ENCODE measurements at regions not wholly inside any gene's neighbourhood (a gene's known extent, or its start where the extent isn't known, plus 50 kb on each side); places are given as distances from the start of the nearest gene placed in this dataset.
"Not testable (repeated sequence)": the region's sequence is repeated elsewhere in the genome, so short reads cannot be mapped to it uniquely, and the experiment has no call there.

DNA sequence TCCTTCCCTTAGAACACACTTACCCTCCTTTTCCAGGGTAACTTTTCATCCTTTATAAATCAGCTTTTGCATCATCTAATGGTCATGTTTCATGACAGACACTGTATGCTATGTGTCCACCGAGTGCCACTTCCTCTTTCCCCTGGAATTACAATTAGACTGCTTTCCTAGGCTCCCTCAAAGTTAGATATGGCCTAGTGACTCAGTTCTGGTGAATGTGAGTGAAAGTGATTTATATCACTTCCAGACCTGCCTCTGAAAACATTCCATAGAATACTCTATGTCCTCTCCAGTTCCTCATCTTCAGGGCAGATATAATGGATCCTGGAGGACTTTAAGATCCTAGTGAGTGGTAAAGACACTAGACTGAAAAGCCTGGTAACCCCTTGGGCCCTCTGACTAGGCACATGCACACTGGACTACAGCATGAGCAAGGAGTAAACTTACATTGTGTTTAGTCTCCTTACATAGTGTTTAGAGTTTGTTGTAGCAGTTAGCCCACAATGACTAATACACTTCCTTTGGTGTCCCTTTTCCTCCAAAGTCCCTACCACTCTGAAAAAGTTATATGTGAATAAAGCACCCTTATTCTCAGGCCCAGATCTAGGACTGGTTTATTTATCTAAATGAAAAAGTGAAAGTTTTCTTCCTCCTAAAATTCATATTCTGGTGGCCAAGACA lies 59.3 kb downstream of the GPR88 start:
- Histone ChIP-seq H3K4me1 (ENCODE audit: control insufficient read depth in 2 of 2, insufficient read depth in 2 of 2, low read length in 2 of 2) (no peaks in the 10 kb centered on the region), H3K4me3 (ENCODE audit: low read length in 2 of 2) (no peak overlapping the region), H3K9me3 (ENCODE audit: control insufficient read depth in 2 of 2, low read length in 2 of 2) (no peaks in the 10 kb centered on the region), H3K36me3 (ENCODE audit: control insufficient read depth in 2 of 2, insufficient read depth in 2 of 2, low read length in 2 of 2) (no peaks in the 10 kb centered on the region), H3K9ac (ENCODE audit: low read depth in 1 of 2, low read length in 2 of 2) (no peak overlapping the region), H3K27ac (ENCODE audit: low read depth in 2 of 2, low read length in 2 of 2) (no peak overlapping the region), H3K27me3 (ENCODE audit: control insufficient read depth in 2 of 2, insufficient read depth in 2 of 2, low read length in 2 of 2) (no peaks in the 10 kb centered on the region)

DNA sequence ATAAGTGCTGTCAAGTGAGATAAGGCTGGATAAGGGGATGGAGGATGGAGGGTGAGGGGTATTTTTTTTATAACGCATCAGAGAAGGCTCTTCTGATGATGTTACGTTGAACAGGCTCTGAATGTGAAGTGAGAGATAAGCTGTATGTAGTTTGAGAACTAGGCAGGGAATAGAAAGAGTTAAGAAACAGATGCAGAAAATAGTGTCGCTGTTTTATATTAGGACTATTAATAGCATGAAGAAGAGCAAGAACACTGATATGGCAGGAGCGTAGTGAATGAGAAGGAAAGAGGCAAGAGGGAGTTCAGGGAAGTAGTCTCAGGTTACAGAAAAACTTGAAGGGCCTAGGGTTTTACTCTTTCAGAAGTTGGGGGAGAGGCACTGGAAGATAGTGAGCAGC lies 59.8 kb downstream of the GPR88 start:
- no peaks in the 10 kb centered on the region for H3K27me3 ChIP-seq (ENCODE audit: control insufficient read depth in 2 of 2, insufficient read depth in 2 of 2, low read length in 2 of 2)
- H3K9me3 ChIP-seq (ENCODE audit: control insufficient read depth in 2 of 2, low read length in 2 of 2), result no peaks in the 10 kb centered on the region
- H3K27ac ChIP-seq (ENCODE audit: low read depth in 2 of 2, low read length in 2 of 2), result no peak overlapping the region
- no peaks in the 10 kb centered on the region for H3K4me1 ChIP-seq (ENCODE audit: control insufficient read depth in 2 of 2, insufficient read depth in 2 of 2, low read length in 2 of 2)
- H3K4me3 ChIP-seq (ENCODE audit: low read length in 2 of 2), result no peak overlapping the region
- H3K9ac ChIP-seq (ENCODE audit: low read depth in 1 of 2, low read length in 2 of 2), result no peak overlapping the region
- H3K36me3 ChIP-seq (ENCODE audit: control insufficient read depth in 2 of 2, insufficient read depth in 2 of 2, low read length in 2 of 2), result no peaks in the 10 kb centered on the region

DNA sequence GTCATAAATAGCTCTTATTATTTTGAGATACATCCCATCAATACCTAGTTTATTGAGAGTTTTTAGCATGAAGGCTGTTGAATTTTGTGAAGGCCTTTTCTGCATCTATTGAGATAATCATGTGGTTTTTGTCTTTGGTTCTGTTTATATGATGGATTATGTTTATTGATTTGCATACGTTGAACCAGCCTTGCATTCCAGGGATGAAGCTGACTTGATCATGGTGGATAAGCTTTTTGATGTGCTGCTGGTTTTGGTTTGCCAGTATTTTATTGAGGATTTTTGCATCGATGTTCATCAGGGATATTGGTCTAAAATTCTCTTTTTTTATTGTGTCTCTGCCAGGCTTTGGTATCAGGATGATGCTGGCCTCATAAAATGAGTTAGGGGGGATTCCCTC lies 62.4 kb downstream of the GPR88 start:
- H3K9me3 ChIP-seq (ENCODE audit: control insufficient read depth in 2 of 2, low read length in 2 of 2); H3K4me3 ChIP-seq (ENCODE audit: low read length in 2 of 2); H3K27ac ChIP-seq (ENCODE audit: low read depth in 2 of 2, low read length in 2 of 2); H3K36me3 ChIP-seq (ENCODE audit: control insufficient read depth in 2 of 2, insufficient read depth in 2 of 2, low read length in 2 of 2); H3K9ac ChIP-seq (ENCODE audit: low read depth in 1 of 2, low read length in 2 of 2); H3K4me1 ChIP-seq (ENCODE audit: control insufficient read depth in 2 of 2, insufficient read depth in 2 of 2, low read length in 2 of 2); H3K27me3 ChIP-seq (ENCODE audit: control insufficient read depth in 2 of 2, insufficient read depth in 2 of 2, low read length in 2 of 2): not testable (repeated sequence)

DNA sequence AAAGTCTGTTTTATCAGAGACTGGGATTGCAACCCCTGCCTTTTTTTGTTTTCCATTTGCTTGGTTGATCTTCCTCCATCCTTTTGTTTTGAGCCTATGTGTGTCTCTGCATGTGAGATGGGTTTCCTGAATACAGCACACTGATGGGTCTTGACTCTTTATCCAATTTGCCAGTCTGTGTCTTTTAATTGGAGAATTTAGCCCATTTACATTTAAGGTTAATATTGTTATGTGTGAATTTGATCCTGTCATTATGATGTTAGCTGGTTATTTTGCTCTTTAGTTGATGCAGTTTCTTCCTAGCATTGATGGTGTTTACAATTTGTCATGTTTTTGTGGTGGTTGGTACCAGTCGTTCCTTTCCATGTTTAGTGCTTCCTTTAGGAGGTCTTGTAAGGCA lies 64.1 kb downstream of the GPR88 start:
- H3K9ac ChIP-seq (ENCODE audit: low read depth in 1 of 2, low read length in 2 of 2); H3K27me3 ChIP-seq (ENCODE audit: control insufficient read depth in 2 of 2, insufficient read depth in 2 of 2, low read length in 2 of 2); H3K4me3 ChIP-seq (ENCODE audit: low read length in 2 of 2); H3K9me3 ChIP-seq (ENCODE audit: control insufficient read depth in 2 of 2, low read length in 2 of 2); H3K4me1 ChIP-seq (ENCODE audit: control insufficient read depth in 2 of 2, insufficient read depth in 2 of 2, low read length in 2 of 2); H3K36me3 ChIP-seq (ENCODE audit: control insufficient read depth in 2 of 2, insufficient read depth in 2 of 2, low read length in 2 of 2); H3K27ac ChIP-seq (ENCODE audit: low read depth in 2 of 2, low read length in 2 of 2): not testable (repeated sequence)

DNA sequence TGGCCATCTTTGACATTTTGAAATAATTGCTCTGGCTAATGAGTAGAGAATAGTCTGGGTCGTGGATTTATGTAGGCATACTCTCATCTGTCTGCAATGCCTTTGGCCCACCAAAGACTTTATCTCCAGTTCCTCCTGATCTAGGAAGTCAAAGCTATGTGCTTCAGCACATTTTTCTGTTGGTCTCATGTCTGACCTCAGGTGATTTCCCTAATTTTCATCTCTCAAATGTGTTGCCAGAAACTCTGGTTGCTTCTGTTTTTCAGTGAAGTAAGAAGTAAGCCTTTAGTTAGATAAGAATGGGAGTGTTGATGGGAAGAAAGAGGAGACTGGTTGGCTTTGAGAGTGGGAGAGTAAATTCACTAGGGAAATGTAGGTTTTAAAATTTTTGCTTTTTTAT lies 66.4 kb downstream of the GPR88 start:
- no peak overlapping the region for H3K27ac ChIP-seq (ENCODE audit: low read depth in 2 of 2, low read length in 2 of 2)
- H3K27me3 ChIP-seq (ENCODE audit: control insufficient read depth in 2 of 2, insufficient read depth in 2 of 2, low read length in 2 of 2), result no peaks in the 10 kb centered on the region
- no peaks in the 10 kb centered on the region for H3K36me3 ChIP-seq (ENCODE audit: control insufficient read depth in 2 of 2, insufficient read depth in 2 of 2, low read length in 2 of 2)
- no peaks in the 10 kb centered on the region for H3K9me3 ChIP-seq (ENCODE audit: control insufficient read depth in 2 of 2, low read length in 2 of 2)
- no peaks in the 10 kb centered on the region for H3K4me1 ChIP-seq (ENCODE audit: control insufficient read depth in 2 of 2, insufficient read depth in 2 of 2, low read length in 2 of 2)
- H3K9ac ChIP-seq (ENCODE audit: low read depth in 1 of 2, low read length in 2 of 2), result no peak overlapping the region
- no peak overlapping the region for H3K4me3 ChIP-seq (ENCODE audit: low read length in 2 of 2)

DNA sequence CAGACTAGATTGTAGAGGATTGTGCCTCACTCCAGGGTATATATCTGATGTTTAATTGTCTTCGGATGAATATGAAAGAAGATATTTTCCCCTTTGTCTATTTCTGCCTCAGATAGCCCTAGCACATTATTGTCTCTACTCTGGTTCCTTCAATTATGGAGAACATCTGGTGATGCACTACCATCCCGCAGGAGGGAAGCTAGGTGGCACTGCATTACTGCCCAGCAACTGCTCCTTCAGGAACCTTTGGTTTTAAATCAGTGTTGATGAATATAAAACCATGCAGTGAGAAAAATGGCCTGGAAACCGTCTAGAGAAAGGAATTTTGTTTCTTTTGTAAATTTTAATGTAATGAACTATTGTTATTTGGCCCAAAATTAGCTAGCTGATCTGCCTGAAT lies 68.5 kb downstream of the GPR88 start:
- Histone ChIP-seq H3K9ac (ENCODE audit: low read depth in 1 of 2, low read length in 2 of 2) (no peak overlapping the region), H3K27ac (ENCODE audit: low read depth in 2 of 2, low read length in 2 of 2) (no peak overlapping the region), H3K36me3 (ENCODE audit: control insufficient read depth in 2 of 2, insufficient read depth in 2 of 2, low read length in 2 of 2) (no peaks in the 10 kb centered on the region), H3K9me3 (ENCODE audit: control insufficient read depth in 2 of 2, low read length in 2 of 2) (no peaks in the 10 kb centered on the region), H3K4me3 (ENCODE audit: low read length in 2 of 2) (no peak overlapping the region), H3K4me1 (ENCODE audit: control insufficient read depth in 2 of 2, insufficient read depth in 2 of 2, low read length in 2 of 2) (no peaks in the 10 kb centered on the region), H3K27me3 (ENCODE audit: control insufficient read depth in 2 of 2, insufficient read depth in 2 of 2, low read length in 2 of 2) (no peaks in the 10 kb centered on the region)

DNA sequence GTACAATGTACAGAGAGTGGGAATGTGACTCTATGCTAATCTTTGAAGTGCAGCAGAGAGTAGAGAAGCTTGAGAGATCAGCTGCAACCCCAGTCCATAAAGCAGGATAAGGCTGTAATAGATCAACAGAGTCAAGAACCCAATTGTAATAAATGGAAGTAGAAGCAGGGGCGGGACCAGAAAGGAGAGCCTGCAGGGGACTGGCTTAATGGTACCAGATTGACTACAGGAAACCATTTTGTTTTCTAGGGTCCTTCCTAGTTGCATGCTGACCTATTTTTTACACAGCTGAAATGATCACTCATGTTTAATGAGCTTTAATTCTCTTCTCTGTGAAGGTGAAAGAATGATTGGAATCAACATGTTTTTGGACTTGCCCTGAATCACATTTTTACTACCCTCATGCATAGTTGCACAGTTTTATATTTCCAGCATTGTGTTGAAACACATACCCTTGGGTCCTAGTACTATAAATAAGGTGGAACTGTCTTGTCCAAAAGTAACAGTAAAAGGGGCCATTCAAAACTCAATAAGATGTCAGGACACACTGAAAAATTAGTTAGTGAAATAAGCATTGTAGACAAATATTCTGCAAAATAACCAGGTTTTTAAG lies 69.8 kb downstream of the GPR88 start:
- Histone ChIP-seq H3K4me1 (ENCODE audit: control insufficient read depth in 2 of 2, insufficient read depth in 2 of 2, low read length in 2 of 2) (no peaks in the 10 kb centered on the region), H3K36me3 (ENCODE audit: control insufficient read depth in 2 of 2, insufficient read depth in 2 of 2, low read length in 2 of 2) (no peaks in the 10 kb centered on the region), H3K27ac (ENCODE audit: low read depth in 2 of 2, low read length in 2 of 2) (no peak overlapping the region), H3K9me3 (ENCODE audit: control insufficient read depth in 2 of 2, low read length in 2 of 2) (no peaks in the 10 kb centered on the region), H3K27me3 (ENCODE audit: control insufficient read depth in 2 of 2, insufficient read depth in 2 of 2, low read length in 2 of 2) (no peaks in the 10 kb centered on the region), H3K9ac (ENCODE audit: low read depth in 1 of 2, low read length in 2 of 2) (no peak overlapping the region), H3K4me3 (ENCODE audit: low read length in 2 of 2) (no peak overlapping the region)

DNA sequence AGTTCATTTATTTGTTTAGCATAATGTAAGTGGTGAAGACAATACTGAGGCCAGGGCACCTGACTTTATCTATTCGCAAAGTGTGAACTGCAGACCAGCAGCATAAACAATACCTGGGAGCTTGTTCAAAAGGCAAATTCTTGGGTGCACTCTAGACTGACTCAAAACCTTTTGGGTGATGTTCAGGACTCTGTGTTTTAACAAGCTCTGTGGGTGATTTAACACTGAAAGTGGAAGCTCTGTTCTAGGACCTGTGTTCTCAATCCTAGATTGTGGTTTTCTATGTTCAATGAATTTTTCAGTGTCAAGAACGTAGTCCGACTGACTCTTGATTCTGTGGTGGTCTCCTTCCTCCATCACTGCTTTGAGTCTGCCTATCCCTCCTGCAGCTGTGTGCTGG lies 71.9 kb downstream of the GPR88 start:
- H3K4me3 ChIP-seq (ENCODE audit: low read length in 2 of 2), result no peak overlapping the region
- H3K9me3 ChIP-seq (ENCODE audit: control insufficient read depth in 2 of 2, low read length in 2 of 2), result no peaks in the 10 kb centered on the region
- H3K36me3 ChIP-seq (ENCODE audit: control insufficient read depth in 2 of 2, insufficient read depth in 2 of 2, low read length in 2 of 2), result no peaks in the 10 kb centered on the region
- no peak overlapping the region for H3K9ac ChIP-seq (ENCODE audit: low read depth in 1 of 2, low read length in 2 of 2)
- H3K27ac ChIP-seq (ENCODE audit: low read depth in 2 of 2, low read length in 2 of 2), result no peak overlapping the region
- no peaks in the 10 kb centered on the region for H3K4me1 ChIP-seq (ENCODE audit: control insufficient read depth in 2 of 2, insufficient read depth in 2 of 2, low read length in 2 of 2)
- H3K27me3 ChIP-seq (ENCODE audit: control insufficient read depth in 2 of 2, insufficient read depth in 2 of 2, low read length in 2 of 2), result no peaks in the 10 kb centered on the region

DNA sequence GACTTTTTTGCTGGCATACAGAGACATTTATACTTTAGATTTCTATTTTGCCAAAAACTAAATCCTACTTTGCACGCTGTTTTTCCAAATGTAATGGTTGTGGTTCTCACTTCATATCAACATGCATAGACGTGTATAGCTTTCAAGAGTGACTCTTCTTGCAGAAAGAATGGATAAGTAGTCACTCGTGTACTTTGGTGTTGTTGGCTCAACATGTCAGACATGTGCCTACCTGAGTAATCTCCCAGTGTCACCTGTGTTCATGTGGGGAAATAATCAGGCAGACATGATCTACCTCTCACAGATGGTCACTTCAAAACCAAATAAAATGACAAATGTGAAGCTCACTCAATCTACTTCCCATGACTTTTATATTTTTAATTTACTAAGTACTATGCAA lies 73.1 kb downstream of the GPR88 start:
- Histone ChIP-seq H3K4me3 (ENCODE audit: low read length in 2 of 2) (no peak overlapping the region), H3K9ac (ENCODE audit: low read depth in 1 of 2, low read length in 2 of 2) (no peak overlapping the region), H3K36me3 (ENCODE audit: control insufficient read depth in 2 of 2, insufficient read depth in 2 of 2, low read length in 2 of 2) (no peaks in the 10 kb centered on the region), H3K9me3 (ENCODE audit: control insufficient read depth in 2 of 2, low read length in 2 of 2) (no peaks in the 10 kb centered on the region), H3K27ac (ENCODE audit: low read depth in 2 of 2, low read length in 2 of 2) (no peak overlapping the region), H3K27me3 (ENCODE audit: control insufficient read depth in 2 of 2, insufficient read depth in 2 of 2, low read length in 2 of 2) (no peaks in the 10 kb centered on the region), H3K4me1 (ENCODE audit: control insufficient read depth in 2 of 2, insufficient read depth in 2 of 2, low read length in 2 of 2) (no peaks in the 10 kb centered on the region)

DNA sequence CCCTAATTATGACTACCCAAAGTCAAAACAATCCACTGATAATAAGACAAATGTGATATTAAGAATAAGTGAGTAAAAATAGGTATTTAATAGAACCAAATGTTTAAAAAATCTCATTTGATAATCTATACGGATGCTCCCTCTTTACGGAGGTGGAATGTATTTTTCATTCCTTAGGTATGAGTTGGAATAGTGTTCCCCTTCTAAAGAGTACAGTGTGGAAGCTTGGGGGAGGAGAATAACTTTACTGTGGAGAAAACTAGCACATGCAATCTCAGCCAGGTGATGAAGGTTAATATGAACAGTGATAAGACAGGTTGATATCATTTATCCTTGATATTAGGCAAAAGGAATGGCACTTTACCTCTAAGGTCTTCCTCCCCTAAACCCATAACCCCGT lies 74.6 kb downstream of the GPR88 start:
- Histone ChIP-seq H3K9me3 (ENCODE audit: control insufficient read depth in 2 of 2, low read length in 2 of 2) (no peaks in the 10 kb centered on the region), H3K27me3 (ENCODE audit: control insufficient read depth in 2 of 2, insufficient read depth in 2 of 2, low read length in 2 of 2) (no peaks in the 10 kb centered on the region), H3K27ac (ENCODE audit: low read depth in 2 of 2, low read length in 2 of 2) (no peak overlapping the region), H3K4me1 (ENCODE audit: control insufficient read depth in 2 of 2, insufficient read depth in 2 of 2, low read length in 2 of 2) (no peaks in the 10 kb centered on the region), H3K4me3 (ENCODE audit: low read length in 2 of 2) (no peak overlapping the region), H3K9ac (ENCODE audit: low read depth in 1 of 2, low read length in 2 of 2) (no peak overlapping the region), H3K36me3 (ENCODE audit: control insufficient read depth in 2 of 2, insufficient read depth in 2 of 2, low read length in 2 of 2) (no peaks in the 10 kb centered on the region)
